ENCODE measurements at regions not wholly inside any gene's neighbourhood (a gene's known extent, or its start where the extent isn't known, plus 50 kb on each side); places are given as distances from the start of the nearest gene placed in this dataset.
"Not testable (repeated sequence)": the region's sequence is repeated elsewhere in the genome, so short reads cannot be mapped to it uniquely, and the experiment has no call there.

DNA sequence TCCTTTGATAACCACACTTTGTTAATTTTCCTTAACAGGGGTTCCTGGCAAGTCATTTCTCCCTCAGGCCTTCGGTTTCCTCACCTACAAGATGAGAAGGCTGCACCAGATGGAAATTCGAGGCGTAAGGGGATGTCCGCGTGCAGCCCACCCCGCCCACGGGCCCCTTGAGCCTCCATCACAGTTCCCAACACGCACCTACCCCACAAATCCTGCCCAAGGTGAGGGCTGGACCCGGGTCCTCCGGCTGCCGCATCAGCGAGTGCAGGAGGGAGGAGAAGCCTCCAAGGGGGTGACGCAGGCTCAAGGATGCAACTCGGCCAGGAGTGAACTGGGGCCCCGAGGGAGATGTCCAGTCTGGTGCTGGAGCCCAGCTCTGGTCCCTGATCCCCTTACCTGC, 169.2 kb upstream of the TP53TG3D start:
- in situ Hi-C loops (cut with MboI; ENCODE audit: low pct_unique_long_range_greater_than_20kb, low sequenced_read_pairs, unreplicated experiment); DNase-seq (ENCODE audit: low spot score): not testable (repeated sequence)

DNA sequence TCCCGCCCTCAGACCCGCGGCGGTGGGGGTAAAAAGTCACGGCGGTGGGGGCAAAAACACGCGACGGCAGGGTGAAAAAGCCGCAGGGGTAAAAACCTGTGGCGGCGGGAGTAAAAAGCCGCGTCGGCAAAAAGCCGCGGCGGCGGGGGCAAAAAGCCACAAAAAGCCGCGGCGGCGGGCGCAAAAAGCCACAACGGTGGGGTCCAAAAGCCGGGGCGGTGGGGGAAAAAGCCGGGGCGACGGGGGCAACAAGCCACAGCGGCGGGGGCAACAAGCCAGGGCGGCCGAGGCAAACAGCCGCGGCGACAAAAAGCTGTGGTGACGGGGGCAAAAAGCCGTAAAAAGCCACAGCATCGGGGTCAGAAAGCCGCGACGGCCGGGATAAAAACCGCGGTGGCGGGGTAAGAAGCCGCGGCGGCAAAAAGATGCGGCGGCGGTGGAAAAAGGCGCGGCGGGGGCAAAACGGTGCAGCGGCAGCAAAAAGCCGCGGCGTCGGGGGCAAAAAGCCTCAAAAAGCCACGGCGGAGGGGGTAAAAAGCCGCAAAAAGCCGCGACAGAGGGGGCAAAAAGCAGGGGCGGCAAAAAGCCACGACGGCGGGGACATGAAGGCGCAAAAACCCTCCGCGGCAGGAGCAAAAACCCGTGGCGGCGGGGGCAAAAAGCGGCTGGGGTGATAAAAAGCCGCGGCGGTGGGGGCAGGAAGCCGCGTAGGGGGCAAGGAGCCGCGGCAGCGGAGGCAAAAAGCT, 168.3 kb upstream of the TP53TG3D start:
- DNase-seq (ENCODE audit: low spot score); in situ Hi-C loops (cut with MboI; ENCODE audit: low pct_unique_long_range_greater_than_20kb, low sequenced_read_pairs, unreplicated experiment): not testable (repeated sequence)

DNA sequence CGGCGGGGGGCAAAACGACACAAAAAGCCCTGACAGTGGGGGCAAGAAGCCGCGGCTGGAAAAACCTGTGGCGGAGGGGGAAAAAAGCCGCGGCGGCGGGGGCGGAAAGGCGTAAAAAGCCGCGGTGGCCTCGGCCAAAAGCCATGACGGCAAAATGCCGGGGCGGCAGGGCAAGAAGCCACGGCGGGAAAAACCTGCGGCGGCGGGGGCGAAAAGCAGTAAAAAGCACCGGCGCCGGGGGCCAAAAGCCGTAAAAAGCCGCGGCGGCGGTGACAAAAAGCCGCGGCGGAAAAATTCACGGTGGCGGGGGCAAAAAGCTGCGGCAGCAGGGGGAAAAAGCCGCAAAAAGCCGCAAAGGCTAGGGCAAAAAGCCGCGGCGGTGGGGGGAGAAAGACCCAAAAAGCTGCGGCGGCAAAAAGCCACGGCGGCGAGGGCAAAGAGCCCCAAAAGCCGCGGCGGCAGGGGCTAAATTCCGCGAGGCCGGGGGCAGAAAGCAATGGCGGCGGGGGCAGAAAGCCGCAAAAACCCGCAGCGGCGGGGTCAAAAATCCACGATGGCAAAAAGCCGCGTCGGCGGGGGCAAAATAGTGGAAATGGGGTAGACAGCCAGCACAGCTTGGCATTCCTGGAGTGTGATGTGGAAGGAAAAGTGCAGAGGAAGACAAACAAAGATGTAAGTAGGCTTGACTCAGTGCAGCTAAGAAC, 167.5 kb upstream of the TP53TG3D start:
- DNase-seq (ENCODE audit: low spot score); in situ Hi-C loops (cut with MboI; ENCODE audit: low pct_unique_long_range_greater_than_20kb, low sequenced_read_pairs, unreplicated experiment): not testable (repeated sequence)

DNA sequence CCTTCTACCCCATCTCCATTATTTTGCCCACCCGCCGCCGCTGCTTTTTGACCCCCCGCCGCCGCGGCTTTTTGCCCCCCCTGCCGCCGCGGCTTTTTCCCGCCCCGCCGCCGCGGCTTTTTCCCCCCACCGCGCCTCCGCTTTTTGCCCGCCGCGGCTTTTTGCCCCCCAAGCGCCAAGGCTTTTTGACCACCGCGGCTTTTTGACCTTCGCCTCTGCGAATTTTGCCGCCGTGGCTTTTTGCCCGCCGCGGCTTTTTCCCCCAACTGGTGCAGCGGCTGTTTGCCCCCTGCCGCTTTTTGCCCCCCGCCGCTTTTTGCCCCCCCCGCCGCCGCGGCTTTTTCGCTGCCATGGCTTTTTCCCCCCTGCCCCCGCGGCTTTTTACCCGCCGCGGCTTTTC, 137.5 kb upstream of the TP53TG3D start:
- in situ Hi-C loops (cut with MboI; ENCODE audit: low pct_unique_long_range_greater_than_20kb, low sequenced_read_pairs, unreplicated experiment); DNase-seq (ENCODE audit: low spot score): not testable (repeated sequence)

DNA sequence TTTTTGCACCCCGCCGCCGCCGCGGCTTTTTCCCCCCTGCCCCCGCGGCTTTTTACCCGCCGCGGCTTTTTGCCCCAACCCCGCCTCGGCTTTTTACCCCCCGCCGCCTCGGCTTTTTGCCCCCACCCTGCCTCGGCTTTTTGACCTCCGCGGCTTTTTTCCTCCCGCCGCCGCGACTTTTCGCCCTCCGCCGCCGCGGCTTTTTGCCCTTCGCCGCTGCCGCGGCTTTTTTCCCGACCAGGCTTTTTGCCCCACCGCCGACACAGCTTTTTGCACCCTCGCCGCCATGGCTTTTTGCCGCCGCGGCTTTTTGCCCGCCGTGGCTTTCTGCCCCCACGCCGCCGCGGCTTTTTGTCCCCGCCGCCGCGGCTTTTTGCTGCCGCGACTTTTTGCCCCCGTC, 137.0 kb upstream of the TP53TG3D start:
- TF ChIP-seq, protein P1, sequence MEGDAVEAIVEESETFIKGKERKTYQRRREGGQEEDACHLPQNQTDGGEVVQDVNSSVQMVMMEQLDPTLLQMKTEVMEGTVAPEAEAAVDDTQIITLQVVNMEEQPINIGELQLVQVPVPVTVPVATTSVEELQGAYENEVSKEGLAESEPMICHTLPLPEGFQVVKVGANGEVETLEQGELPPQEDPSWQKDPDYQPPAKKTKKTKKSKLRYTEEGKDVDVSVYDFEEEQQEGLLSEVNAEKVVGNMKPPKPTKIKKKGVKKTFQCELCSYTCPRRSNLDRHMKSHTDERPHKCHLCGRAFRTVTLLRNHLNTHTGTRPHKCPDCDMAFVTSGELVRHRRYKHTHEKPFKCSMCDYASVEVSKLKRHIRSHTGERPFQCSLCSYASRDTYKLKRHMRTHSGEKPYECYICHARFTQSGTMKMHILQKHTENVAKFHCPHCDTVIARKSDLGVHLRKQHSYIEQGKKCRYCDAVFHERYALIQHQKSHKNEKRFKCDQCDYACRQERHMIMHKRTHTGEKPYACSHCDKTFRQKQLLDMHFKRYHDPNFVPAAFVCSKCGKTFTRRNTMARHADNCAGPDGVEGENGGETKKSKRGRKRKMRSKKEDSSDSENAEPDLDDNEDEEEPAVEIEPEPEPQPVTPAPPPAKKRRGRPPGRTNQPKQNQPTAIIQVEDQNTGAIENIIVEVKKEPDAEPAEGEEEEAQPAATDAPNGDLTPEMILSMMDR (IDR thresholded peaks at IDR 0.05; ENCODE audit: extremely low read depth, insufficient read depth, missing control alignments) = no peak
- peak; percentile 1 for DNase-seq (ENCODE audit: low spot score)
- in situ Hi-C loops (cut with MboI; ENCODE audit: low pct_unique_long_range_greater_than_20kb, low sequenced_read_pairs, unreplicated experiment) = no loop called here

DNA sequence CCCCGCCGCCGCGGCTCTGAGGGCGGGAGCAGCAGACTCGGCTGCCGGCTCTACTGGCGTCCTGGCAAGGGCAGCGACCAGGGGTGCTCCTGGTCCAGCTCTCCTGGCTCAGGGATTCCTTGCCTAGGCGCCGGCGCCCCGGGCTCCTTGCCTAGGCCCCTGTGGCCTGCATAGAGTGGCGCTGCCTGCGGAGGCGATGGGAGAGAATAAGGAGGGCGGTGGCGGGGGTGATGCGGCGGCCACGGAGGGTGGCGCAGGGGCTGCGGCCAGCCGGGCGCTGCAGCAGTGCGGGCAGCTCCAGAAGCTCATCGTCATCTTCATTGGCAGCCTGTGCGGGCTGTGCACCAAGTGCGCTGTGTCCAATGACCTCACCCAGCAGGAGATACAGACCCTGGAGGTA, 136.6 kb upstream of the TP53TG3D start:
- not testable (repeated sequence) for DNase-seq (ENCODE audit: low spot score)

DNA sequence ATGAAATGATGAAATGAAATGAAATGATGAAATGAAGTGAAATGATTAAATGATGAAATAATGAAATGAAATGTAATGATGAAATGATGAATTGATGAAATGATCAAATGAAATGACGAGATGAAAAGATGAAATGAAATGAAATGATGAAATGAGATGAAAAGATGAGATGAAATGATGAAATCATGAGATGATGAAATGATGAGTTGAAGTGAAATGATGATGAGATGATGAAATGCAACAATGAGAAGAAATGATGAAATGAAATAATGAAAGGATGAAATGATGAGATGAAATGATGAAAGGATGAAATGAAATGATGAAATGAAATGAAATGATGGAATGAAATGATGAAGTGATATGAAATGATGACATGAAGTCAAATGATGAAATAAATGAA, 132.7 kb upstream of the TP53TG3D start:
- in situ Hi-C loops (cut with MboI; ENCODE audit: low pct_unique_long_range_greater_than_20kb, low sequenced_read_pairs, unreplicated experiment) = not testable (repeated sequence)

More for the DNA sequence above, 136.6 kb upstream of the TP53TG3D start:
- in situ Hi-C loops (cut with MboI; ENCODE audit: low pct_unique_long_range_greater_than_20kb, low sequenced_read_pairs, unreplicated experiment) = not testable (repeated sequence)

DNA sequence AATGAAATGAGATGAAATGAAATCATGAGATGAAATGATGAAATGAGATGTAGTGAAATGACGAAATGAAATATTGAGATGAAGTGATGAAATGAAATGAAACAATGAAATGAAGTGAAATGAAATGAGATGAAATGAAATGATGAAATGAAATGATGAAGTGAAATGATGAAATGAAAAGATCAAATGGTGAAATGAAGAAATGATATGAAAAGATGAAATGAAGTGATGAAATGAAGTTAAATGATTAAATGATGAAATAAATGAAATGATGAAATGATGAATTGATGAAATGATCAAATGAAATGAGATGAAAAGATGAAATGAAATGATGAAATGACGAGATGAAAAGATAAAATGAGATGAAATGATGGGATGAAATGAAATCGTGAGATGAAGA, 132.3 kb upstream of the TP53TG3D start:
- DNase-seq (ENCODE audit: low spot score); in situ Hi-C loops (cut with MboI; ENCODE audit: low pct_unique_long_range_greater_than_20kb, low sequenced_read_pairs, unreplicated experiment): not testable (repeated sequence)

More for the DNA sequence above, 132.7 kb upstream of the TP53TG3D start:
- DNase-seq (ENCODE audit: low spot score) = not testable (repeated sequence)

DNA sequence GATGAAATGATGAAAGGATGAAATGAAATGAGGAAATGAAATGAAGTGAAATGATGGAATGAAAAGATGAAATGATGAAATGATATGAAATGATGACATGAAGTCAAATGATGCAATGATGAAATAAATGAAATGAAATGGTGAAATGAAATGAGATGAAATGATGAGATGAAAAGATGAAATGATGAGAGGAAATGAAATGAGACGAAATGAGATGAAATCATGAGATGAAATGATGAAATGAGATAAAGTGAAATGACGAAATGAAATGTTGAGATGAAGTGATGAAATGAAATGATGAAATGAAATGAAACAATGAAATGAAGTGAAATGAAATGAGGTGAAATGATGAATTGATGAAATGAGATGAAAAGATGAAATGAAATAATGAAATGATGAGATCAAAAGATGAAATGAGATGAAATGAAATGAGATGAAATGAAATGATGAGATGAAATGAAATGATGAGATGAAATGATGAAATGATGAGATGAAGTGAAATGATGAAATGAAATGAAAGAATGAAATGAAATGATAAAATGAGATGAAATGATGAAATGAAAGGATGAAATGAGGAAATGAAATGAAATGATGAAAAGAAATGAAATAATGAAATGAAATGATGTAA, 131.7 kb upstream of the TP53TG3D start:
- DNase-seq (ENCODE audit: low spot score); in situ Hi-C loops (cut with MboI; ENCODE audit: low pct_unique_long_range_greater_than_20kb, low sequenced_read_pairs, unreplicated experiment): not testable (repeated sequence)

DNA sequence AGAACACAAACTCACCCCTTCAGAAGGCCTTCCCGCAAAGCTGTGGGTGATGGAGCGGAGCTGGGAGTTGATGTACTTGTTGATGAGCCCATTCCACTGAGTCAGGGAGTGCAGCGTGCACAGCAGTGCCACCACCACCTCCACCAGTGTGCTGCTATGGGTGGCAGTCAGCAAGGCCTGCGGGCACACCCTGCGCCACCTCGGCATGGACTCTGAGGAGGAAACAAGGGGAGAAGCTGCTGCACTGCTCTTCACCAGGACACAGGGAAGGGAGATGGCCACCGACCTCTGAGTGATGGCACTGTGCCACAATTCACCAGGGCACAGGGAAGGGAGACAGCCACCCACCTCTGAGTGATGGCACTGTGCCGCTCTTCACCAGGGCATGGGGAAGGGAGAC, 100.7 kb upstream of the TP53TG3D start:
- in situ Hi-C loops (cut with MboI; ENCODE audit: low pct_unique_long_range_greater_than_20kb, low sequenced_read_pairs, unreplicated experiment); DNase-seq (ENCODE audit: low spot score): not testable (repeated sequence)

DNA sequence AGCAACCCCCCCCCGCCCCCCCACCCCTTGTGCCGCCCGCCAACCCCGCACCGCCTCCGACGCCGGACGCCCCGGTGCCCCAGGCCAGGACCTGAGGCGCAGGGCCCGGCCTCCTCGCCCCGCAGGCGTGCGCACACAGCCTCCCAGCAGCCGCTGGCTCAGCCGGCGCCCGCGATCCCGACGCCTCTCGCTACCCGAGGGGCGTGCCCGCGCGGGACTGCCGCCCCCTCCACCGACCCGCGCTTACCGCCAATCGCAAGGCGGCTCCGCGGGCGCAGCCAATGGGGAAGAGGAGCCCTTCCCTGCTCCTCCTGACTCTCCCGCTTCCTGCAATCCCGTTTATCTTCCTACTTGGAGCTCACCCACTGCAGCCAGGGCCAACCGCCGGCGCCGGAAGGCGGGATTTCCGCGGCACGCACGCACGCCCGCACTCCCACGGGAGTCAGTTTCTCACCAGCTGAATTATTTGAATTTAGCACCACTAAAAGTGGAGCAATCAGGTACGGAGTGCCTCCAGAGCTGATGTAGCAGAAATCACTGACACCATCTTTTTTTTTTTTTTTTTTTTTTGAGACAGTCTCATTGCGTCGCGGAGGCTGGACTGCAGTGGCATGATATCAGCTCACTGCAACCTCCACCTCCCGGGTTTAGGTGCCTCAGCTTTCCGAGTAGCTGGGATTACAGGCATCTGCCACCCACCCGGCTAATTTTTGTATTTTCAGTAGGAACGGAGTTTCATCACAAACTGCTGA, 65.0 kb upstream of the TP53TG3D start:
- DNase-seq (ENCODE audit: low spot score); in situ Hi-C loops (cut with MboI; ENCODE audit: low pct_unique_long_range_greater_than_20kb, low sequenced_read_pairs, unreplicated experiment): not testable (repeated sequence)

DNA sequence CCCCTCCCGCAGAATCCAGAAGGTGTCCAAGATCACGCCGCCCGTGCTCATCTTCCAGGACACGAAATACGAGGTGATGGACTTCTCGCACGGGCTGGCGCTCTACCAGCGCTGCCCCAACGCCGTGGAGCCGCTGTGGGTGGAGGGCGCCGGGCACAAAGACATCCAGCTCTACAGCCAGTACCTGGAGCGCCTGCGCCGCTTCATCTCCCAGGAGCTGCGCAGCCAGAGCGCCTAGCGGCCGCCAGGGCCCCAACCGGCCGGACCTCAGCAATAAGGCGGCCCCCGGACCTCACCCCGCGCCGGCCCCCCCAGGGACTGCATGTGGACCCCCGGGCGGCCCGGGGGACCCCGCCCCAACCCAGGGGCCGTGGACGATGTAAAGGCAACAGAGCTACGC, 50.5 kb upstream of the TP53TG3D start:
- DNase-seq (ENCODE audit: low spot score); in situ Hi-C loops (cut with MboI; ENCODE audit: low pct_unique_long_range_greater_than_20kb, low sequenced_read_pairs, unreplicated experiment): not testable (repeated sequence)

All from GM13977 (cell line).